ENCODE measurements at regions not wholly inside any gene's neighbourhood (a gene's known extent, or its start where the extent isn't known, plus 50 kb on each side); places are given as distances from the start of the nearest gene placed in this dataset.
"Not testable (repeated sequence)": the region's sequence is repeated elsewhere in the genome, so short reads cannot be mapped to it uniquely, and the experiment has no call there.

DNA sequence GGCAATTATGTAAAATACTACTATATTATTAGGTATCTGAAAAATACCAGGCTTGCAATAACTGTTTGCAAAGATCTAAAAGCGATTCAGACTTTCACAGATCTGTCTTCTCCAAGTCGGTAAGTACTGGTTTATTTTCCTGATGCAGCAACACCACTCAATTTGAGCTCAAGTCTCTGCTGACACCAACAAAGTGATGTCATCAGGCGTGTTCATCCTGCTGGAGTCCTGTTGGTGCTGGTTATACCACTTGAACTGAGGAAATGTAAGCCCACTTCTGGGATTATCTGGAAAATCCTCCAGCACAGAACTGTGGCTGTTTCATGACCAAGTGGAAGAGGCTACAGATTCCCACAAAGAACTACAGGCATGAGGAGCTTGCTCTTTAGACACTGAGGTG lies 267.6 kb downstream of the BCL2 start:
- TF ChIP-seq, protein P1, sequence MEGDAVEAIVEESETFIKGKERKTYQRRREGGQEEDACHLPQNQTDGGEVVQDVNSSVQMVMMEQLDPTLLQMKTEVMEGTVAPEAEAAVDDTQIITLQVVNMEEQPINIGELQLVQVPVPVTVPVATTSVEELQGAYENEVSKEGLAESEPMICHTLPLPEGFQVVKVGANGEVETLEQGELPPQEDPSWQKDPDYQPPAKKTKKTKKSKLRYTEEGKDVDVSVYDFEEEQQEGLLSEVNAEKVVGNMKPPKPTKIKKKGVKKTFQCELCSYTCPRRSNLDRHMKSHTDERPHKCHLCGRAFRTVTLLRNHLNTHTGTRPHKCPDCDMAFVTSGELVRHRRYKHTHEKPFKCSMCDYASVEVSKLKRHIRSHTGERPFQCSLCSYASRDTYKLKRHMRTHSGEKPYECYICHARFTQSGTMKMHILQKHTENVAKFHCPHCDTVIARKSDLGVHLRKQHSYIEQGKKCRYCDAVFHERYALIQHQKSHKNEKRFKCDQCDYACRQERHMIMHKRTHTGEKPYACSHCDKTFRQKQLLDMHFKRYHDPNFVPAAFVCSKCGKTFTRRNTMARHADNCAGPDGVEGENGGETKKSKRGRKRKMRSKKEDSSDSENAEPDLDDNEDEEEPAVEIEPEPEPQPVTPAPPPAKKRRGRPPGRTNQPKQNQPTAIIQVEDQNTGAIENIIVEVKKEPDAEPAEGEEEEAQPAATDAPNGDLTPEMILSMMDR (IDR thresholded peaks at IDR 0.05; ENCODE audit: borderline replicate concordance, extremely low read depth, insufficient read depth) = no peak
- Histone ChIP-seq H3K4me3 (ENCODE audit: low read length in 3 of 3) (no peak overlapping the region), H3K27me3 (ENCODE audit: control insufficient read depth, insufficient read depth, low read length) (no peaks in the 10 kb centered on the region), H3K9ac (ENCODE audit: low read length in 3 of 3) (no peak overlapping the region), H3K4me1 (ENCODE audit: control insufficient read depth in 2 of 3, insufficient read depth in 2 of 3, low read depth in 1 of 3, low read length in 3 of 3) (no peaks in the 10 kb centered on the region), H3K27ac (ENCODE audit: low read depth in 2 of 2, low read length in 2 of 2) (no peak overlapping the region), H3K9me3 (ENCODE audit: control insufficient read depth in 2 of 3, insufficient read depth in 1 of 3, low read length in 3 of 3) (no peaks in the 10 kb centered on the region), H3K36me3 (ENCODE audit: control insufficient read depth in 2 of 3, insufficient read depth in 3 of 3, low read length in 3 of 3) (no peaks in the 10 kb centered on the region)
- no peak for DNase-seq
- FAIRE-seq = no peak
- intact Hi-C loops (cut with DNase I) = no loop called here

DNA sequence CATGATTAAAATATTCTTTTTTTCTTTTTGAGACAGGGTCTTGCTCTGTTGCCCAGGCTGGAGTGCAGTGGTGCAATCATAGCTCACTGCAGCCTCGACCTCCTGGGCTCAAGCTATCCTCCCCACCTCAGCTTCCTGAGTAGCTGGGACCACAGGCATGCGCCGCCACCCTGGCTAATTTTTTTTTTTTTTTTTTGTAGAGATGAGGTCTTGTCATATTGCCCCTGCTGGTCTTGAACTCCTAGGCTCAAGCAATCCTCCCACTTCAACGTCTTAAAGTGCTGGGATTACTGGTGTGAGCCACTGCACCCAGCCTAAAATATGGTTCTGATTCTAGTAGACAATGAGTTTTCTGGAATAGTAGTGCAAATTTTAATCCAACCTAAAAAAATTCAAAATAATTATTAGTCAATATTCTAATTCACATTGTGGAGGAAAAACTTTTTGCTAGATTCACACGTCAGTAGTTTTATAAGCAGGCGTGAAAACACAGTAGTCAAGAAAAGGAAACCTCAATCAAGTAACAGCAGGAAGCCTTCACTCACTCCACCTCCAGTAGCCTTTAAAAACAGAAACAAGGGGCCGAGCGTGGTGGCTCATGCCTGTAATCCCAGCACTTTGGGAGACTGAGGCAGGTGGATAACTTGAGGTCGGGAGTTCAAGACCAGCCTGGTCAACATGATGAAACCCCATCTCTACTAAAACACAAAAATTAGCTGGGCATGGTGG lies 268.7 kb downstream of the BCL2 start:
- intact Hi-C loops (cut with DNase I); H3K27me3 ChIP-seq (ENCODE audit: control insufficient read depth, insufficient read depth, low read length); H3K4me3 ChIP-seq (ENCODE audit: low read length in 3 of 3); H3K9ac ChIP-seq (ENCODE audit: low read length in 3 of 3); H3K36me3 ChIP-seq (ENCODE audit: control insufficient read depth in 2 of 3, insufficient read depth in 3 of 3, low read length in 3 of 3); H3K27ac ChIP-seq (ENCODE audit: low read depth in 2 of 2, low read length in 2 of 2); H3K4me1 ChIP-seq (ENCODE audit: control insufficient read depth in 2 of 3, insufficient read depth in 2 of 3, low read depth in 1 of 3, low read length in 3 of 3); FAIRE-seq; DNase-seq; H3K9me3 ChIP-seq (ENCODE audit: control insufficient read depth in 2 of 3, insufficient read depth in 1 of 3, low read length in 3 of 3): not testable (repeated sequence)

- no peaks in the 10 kb centered on the region for H3K4me1 ChIP-seq (ENCODE audit: control insufficient read depth in 2 of 3, insufficient read depth in 2 of 3, low read depth in 1 of 3, low read length in 3 of 3)
- intact Hi-C loops (cut with DNase I) = no loop called here
- TF ChIP-seq, protein P1 (IDR thresholded peaks at IDR 0.05; ENCODE audit: borderline replicate concordance, extremely low read depth, insufficient read depth) = no peak
- DNase-seq (no peak), FAIRE-seq (no peak)
- no peaks in the 10 kb centered on the region for H3K27me3 ChIP-seq (ENCODE audit: control insufficient read depth, insufficient read depth, low read length)
- no peak overlapping the region for H3K9ac ChIP-seq (ENCODE audit: low read length in 3 of 3)
- no peaks in the 10 kb centered on the region for H3K9me3 ChIP-seq (ENCODE audit: control insufficient read depth in 2 of 3, insufficient read depth in 1 of 3, low read length in 3 of 3)
- H3K4me3 ChIP-seq (ENCODE audit: low read length in 3 of 3) = no peak overlapping the region
- no peaks in the 10 kb centered on the region for H3K36me3 ChIP-seq (ENCODE audit: control insufficient read depth in 2 of 3, insufficient read depth in 3 of 3, low read length in 3 of 3)
- H3K27ac ChIP-seq (ENCODE audit: low read depth in 2 of 2, low read length in 2 of 2) = no peak overlapping the region
These were observed 273.2 kb downstream of the BCL2 start for GRCh38 chr18:63046375-63046774.

- FAIRE-seq = no peak
- Histone ChIP-seq H3K27me3 (ENCODE audit: control insufficient read depth, insufficient read depth, low read length) (no peaks in the 10 kb centered on the region), H3K4me1 (ENCODE audit: control insufficient read depth in 2 of 3, insufficient read depth in 2 of 3, low read depth in 1 of 3, low read length in 3 of 3) (no peaks in the 10 kb centered on the region), H3K27ac (ENCODE audit: low read depth in 2 of 2, low read length in 2 of 2) (no peak overlapping the region), H3K4me3 (ENCODE audit: low read length in 3 of 3) (no peak overlapping the region), H3K9me3 (ENCODE audit: control insufficient read depth in 2 of 3, insufficient read depth in 1 of 3, low read length in 3 of 3) (no peaks in the 10 kb centered on the region), H3K36me3 (ENCODE audit: control insufficient read depth in 2 of 3, insufficient read depth in 3 of 3, low read length in 3 of 3) (no peaks in the 10 kb centered on the region), H3K9ac (ENCODE audit: low read length in 3 of 3) (no peak overlapping the region)
- no peak for DNase-seq
- intact Hi-C loops (cut with DNase I) = no loop called here
- TF ChIP-seq, protein P1 (IDR thresholded peaks at IDR 0.05; ENCODE audit: borderline replicate concordance, extremely low read depth, insufficient read depth) = no peak
These were observed 276.1 kb downstream of the BCL2 start for GRCh38 chr18:63043516-63043915.
